ENCODE measurements at regions not wholly inside any gene's neighbourhood (a gene's known extent, or its start where the extent isn't known, plus 50 kb on each side); places are given as distances from the start of the nearest gene placed in this dataset.

DNA sequence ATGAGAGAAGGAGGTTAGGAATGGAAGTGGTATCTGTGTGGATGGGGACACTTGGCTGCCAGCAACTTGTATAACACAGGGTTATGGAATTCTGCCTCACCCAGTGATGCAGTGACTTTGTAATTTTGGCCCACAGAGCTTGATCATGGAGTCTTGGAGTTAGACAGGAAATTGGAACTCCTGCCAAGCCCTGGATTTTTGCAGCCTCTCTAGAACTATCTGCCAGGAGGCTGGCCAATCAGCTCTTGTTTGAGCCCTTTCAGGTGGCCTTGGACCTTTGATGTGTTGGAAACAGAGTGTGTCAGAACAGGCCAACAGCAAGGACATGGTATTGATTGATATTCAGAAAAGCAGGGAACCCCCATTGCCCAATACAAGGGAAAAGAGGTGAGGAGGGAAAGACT, 157.7 kb upstream of the GGTLC1 start:
- intact Hi-C loops (cut with micrococcal nuclease): no loop called here

GRCh38 chr20:24144371-24144770, 155.8 kb upstream of the GGTLC1 start:
- intact Hi-C loops (cut with micrococcal nuclease): no loop called here

DNA sequence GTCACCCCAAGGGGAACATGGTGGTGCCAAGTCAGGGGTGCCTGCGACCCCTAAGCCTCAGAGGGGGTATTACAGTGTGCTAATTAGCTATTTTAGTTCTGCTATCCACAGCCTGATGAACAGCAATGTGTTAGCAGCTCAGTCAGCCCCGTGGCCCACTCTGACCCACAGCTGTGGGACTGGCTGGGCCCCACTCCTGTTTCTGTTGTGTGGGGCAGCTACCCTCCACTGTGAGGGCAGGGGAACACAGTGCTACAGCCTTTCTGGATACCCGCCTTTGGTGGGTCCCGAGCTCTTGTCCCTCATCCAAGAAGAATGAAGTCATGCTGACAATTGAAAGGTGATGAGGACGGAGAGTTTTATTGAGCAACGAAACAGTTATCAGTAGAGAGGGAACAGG, 152.5 kb upstream of the GGTLC1 start:
- intact Hi-C loops (cut with micrococcal nuclease): no loop called here

- intact Hi-C loops (cut with micrococcal nuclease): no loop called here
These were observed 151.3 kb upstream of the GGTLC1 start for GRCh38 chr20:24139846-24140245.

- intact Hi-C loops (cut with micrococcal nuclease): no loop called here
These were observed 150.4 kb upstream of the GGTLC1 start for GRCh38 chr20:24138951-24139350.

- intact Hi-C loops (cut with micrococcal nuclease): no loop called here
These were observed 149.7 kb upstream of the GGTLC1 start for GRCh38 chr20:24138196-24138857.

- intact Hi-C loops (cut with micrococcal nuclease): no loop called here
These were observed 148.2 kb upstream of the GGTLC1 start for GRCh38 chr20:24136659-24137246.

DNA sequence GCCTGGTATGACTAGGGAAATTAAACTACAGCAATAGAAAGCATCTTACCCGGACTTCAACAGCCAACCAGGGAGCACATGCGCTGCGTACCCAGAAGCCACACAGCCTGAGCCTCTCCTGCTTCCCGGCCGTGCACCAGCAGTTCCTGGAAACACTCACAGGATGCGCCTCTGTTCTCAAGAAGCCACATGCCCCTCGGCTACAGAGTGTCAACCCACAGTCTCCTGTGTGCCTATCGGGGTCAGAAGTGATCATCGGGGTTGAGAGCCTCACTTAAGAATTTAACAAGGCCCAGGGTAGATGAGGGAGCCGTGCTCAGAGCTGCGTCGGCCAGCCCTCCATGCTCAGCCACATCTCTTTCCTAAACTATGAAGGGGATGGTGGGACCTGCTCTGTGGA, 147.2 kb upstream of the GGTLC1 start:
- intact Hi-C loops (cut with micrococcal nuclease): no loop called here

DNA sequence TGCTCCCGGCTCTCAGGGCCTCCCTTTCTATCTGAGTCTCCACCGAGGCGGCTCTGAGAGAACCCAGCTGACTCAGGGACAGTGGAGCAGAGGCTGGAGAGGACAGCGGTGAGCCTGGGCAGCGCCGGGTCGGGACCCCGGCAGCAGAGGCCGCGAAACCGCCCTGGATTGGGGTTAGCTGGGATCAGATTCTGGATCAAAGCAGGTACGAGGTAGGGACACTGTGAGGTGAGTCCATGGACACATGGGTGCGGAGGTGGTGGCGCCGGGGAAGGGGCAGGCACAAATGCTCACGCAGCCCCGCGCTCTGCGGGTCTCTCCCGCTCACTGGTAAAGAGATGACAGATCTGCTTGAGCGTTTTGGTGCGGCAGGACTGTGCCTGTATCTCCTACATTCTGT, 146.4 kb upstream of the GGTLC1 start:
- intact Hi-C loops (cut with micrococcal nuclease): no loop called here

DNA sequence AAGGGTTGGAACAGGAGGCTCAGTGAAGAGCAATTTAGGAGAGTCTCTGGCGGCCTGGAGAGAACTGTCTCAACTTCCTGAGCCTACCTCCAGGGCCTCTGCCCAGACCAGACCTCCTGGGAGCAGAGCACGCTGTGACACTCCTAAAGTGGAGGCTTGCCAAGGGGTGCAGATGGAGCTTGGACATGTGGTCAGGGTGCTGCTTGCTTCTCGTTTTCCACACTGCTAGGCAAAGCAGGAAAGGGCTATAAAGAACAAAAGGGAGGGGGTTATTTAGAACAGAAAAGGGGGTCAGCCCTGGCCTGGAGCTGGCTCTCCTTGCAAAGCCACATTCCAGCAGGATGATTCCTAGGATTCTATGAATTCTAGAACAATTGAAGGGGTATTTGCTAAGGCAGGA, 145.7 kb upstream of the GGTLC1 start:
- intact Hi-C loops (cut with micrococcal nuclease): no loop called here

- intact Hi-C loops (cut with micrococcal nuclease): no loop called here
These were observed 143.7 kb upstream of the GGTLC1 start for GRCh38 chr20:24132246-24132645.

- intact Hi-C loops (cut with micrococcal nuclease): no loop called here
These were observed 143.1 kb upstream of the GGTLC1 start for GRCh38 chr20:24131684-24132083.

DNA sequence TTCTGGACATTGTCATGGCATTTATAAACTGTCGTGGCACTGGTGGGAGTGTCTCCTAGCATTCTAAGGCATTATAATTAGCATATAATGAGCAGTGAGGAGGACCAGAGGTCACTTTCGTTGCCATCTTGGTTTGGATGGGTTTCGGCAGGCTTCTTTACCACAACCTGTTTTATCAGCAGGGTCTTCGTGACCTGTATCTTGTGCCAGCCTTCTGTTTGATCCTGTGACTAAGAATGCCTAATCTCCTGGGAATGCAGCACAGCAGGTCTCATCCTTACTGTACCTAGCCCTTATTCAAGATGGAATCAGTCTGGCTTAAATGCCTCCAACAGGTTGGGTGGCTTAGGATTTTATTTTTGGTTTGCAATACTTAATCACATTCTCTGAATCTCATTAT, 142.7 kb upstream of the GGTLC1 start:
- intact Hi-C loops (cut with micrococcal nuclease): no loop called here

DNA sequence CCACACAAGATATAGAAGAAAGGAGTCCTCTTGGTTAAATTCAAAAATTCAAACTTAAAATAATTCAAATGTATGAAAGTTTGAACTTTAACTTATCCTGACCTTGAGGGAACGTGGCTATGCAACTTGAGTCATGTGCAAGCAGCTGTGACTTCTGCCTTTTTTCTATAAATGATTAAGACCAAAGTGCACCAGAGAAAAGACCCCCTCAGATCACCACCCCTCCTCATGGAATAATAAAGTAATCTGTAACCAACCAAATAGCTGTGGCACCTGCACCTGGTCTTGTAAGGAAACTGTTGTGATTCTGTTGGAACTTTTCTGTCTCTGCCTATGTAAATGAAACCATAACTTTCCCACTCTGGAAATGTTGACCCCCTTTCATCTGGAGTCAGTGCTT, 141.1 kb upstream of the GGTLC1 start:
- intact Hi-C loops (cut with micrococcal nuclease): no loop called here

- intact Hi-C loops (cut with micrococcal nuclease): no loop called here
These were observed 136.5 kb upstream of the GGTLC1 start for GRCh38 chr20:24124951-24125650.

GRCh38 chr20:24124003-24124402, 135.4 kb upstream of the GGTLC1 start:
- intact Hi-C loops (cut with micrococcal nuclease): no loop called here

DNA sequence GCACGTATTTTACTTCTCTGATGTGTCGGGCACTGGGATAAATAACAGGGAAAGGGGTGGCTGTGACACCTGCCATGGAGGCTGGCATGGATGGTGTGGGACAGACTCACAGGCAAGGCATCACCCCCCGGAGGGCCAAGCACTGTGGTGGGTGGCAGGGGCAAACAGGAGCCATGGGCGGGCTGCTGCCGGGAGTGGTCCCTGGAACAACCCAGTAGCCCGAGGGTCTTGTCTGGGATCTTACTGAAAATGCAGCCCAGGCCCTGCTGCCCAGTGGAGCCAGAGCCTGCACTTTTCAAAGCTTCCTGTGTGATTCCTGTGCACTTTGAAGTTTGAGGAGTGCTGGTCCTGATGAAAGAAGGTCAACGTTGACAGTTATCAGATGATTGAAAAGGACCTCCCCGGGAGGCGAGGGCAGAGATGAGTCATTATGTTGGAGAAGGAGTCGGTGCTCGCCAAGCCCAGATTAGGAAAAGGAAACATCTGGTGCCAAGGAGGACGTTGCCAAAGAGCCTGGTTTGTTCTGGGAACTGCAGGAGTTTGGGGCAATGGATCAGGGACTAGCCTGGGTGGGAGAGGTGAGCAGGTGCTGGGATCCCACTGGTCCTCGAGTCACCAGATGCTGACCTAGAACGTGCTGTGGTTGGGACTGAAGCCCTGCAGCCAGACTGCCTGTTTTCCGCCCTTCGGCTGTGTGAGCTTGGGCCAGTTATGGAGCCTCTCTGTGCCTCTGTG, 130.0 kb upstream of the GGTLC1 start:
- intact Hi-C loops (cut with micrococcal nuclease): no loop called here

DNA sequence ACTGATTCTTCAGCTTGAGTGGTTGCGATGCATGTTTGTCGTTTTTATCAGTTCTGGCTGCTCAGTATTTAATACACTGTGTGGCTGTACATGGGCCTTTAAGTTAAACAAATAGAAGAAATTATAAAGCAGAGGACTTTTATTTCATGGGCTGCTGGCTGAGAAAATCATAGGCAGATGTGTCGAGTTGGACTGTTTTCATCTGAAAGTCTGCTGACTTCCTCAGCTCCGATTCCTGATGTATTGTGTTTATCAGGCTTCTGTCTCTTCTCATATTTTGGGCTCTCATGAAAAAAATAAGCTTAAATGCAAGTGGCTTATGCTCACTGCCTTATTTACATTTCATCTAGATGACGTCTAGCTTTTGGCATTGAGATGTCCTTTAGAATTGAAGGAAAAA, 129.5 kb upstream of the GGTLC1 start:
- intact Hi-C loops (cut with micrococcal nuclease): no loop called here

GRCh38 chr20:24117383-24117782, 128.8 kb upstream of the GGTLC1 start:
- intact Hi-C loops (cut with micrococcal nuclease): no loop called here

- intact Hi-C loops (cut with micrococcal nuclease): no loop called here
These were observed 128.0 kb upstream of the GGTLC1 start for GRCh38 chr20:24116611-24117010.

DNA sequence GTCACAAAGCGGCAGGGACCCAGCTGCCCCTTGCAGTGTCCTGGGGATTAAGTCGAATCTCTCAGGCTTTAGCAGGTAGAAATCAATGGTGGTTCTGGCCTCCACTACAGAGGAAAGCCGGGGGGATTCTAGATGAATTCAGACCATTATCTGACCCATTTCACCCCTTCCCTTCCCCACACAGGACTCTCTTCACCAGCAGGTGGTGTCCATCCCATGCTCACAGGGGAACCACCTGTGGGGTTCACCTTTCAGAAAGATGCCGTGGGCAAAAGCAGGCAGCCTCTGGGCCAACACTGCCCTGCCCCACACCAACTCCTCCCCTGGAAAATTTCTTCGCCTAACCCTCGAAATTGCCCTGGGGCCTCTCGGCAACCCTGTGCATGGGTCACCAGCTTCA, 123.8 kb upstream of the GGTLC1 start:
- intact Hi-C loops (cut with micrococcal nuclease): no loop called here

GRCh38 chr20:24111858-24112257, 123.3 kb upstream of the GGTLC1 start:
- intact Hi-C loops (cut with micrococcal nuclease): no loop called here
